ENCODE measurements at regions not wholly inside any gene's neighbourhood (a gene's known extent, or its start where the extent isn't known, plus 50 kb on each side); places are given as distances from the start of the nearest gene placed in this dataset.

DNA sequence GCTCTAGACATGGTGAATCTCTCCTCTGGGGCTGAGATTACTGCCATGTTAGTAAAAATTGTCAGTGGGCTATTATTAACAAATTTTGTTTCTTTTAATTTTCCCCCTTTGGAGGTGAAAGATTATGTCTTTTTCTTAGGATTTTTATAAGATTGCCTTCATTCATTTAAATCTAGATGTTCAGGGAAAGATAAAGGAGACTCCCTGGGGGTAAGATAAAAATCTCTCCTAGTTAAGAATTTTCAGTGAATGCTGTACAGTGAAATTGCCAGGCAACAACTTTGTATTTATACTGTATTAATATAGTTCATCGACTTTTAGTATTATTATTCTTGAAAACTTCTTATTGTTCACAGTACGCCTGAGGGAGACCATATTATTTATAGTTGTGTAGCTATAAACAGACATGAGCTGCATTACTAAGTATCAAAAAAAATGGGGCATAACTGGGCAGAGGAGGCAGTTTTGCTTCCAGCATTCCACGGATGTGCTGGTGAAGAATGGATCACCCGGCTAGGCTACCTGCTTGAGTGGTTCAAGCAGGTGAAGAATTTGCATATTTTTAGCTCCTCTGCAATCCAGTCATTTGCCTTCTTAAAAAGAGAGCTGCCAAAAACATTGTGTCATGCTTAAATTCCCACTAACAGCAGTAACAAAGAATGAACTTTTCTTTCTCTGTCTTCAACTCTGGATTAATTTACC is 552.1 kb downstream of the DNAJB9 start:
- H3K9me3 ChIP-seq, result no peaks in the 10 kb centered on the region
- intact Hi-C loops (cut with DNase I), result no loop called here
- H3K4me3 ChIP-seq, result no peak overlapping the region
- H3K36me3 ChIP-seq (replicated peaks in 1 of 2; ENCODE audit: insufficient read depth in 1 of 2, low read depth in 2 of 2), result no peaks in the 10 kb centered on the region
- no peak for ATAC-seq
- no peaks in the 10 kb centered on the region for H3K27me3 ChIP-seq
- no peak overlapping the region for H3K27ac ChIP-seq
- WGBS, 2 donors, result 82% methylated on average over 4 of the region's 4 CpGs
- DNase-seq, result no peak
- TF ChIP-seq, protein P1, sequence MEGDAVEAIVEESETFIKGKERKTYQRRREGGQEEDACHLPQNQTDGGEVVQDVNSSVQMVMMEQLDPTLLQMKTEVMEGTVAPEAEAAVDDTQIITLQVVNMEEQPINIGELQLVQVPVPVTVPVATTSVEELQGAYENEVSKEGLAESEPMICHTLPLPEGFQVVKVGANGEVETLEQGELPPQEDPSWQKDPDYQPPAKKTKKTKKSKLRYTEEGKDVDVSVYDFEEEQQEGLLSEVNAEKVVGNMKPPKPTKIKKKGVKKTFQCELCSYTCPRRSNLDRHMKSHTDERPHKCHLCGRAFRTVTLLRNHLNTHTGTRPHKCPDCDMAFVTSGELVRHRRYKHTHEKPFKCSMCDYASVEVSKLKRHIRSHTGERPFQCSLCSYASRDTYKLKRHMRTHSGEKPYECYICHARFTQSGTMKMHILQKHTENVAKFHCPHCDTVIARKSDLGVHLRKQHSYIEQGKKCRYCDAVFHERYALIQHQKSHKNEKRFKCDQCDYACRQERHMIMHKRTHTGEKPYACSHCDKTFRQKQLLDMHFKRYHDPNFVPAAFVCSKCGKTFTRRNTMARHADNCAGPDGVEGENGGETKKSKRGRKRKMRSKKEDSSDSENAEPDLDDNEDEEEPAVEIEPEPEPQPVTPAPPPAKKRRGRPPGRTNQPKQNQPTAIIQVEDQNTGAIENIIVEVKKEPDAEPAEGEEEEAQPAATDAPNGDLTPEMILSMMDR (IDR thresholded peaks at IDR 0.05), result no peak
- no peak for TF ChIP-seq POLR2A (IDR thresholded peaks at IDR 0.05)
- no peaks in the 10 kb centered on the region for H3K4me1 ChIP-seq

DNA sequence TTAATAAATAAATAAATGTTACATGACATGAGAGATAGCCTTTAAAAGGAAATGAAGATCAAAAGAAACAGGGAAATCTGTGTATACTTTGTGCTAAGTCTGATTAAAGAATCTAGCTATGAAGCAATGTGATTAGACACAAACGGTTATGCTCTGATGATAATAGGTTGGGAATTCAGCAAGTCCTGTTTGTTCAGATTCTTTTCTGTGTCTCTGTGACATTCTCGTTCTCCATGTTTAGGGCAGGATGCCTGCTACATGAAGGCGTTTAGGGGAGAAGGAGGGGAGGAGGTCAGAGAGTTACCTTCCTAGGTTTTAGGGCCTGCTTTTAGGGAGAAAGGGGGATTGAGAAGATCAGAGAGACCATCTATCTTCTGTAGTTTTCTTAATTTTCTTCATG is 555.3 kb downstream of the DNAJB9 start:
- WGBS, 2 donors, result 48 to 51% methylated on average over 3 of the region's 3 CpGs

DNA sequence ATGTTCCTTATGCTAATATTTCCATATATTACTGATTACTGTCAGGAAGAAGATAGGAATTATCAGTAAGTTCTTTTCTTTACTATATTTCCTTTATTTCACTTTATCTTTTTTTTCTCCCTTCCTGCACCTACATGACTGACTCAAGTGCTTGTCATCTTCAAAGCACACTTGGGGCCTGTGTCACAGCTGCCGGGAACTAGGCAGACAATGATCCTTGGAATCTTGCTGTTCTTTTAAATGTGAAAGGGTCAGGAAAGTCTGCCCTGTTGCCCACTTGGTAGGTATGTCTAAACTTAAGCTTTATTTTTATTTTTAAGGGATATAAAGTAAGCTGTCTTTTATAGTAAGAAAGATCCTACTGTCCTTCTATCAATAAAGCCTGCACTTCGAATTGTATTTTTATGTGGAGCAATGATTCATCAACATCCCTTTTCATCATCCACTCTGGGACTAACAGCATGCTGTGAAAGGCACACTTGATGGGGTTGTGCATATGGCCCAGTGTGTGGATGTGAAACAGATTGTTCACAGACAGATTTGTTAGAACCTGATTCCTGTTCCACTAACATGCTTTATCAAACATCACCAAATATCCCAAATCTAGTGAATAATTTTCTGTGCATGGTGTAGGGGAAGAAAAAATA is 556.9 kb downstream of the DNAJB9 start:
- DNase-seq (no peak), ATAC-seq (no peak)
- Histone ChIP-seq H3K27me3 (no peaks in the 10 kb centered on the region), H3K4me3 (no peak overlapping the region), H3K4me1 (no peaks in the 10 kb centered on the region), H3K9me3 (no peaks in the 10 kb centered on the region), H3K27ac (no peak overlapping the region), H3K36me3 (replicated peaks in 1 of 2; ENCODE audit: insufficient read depth in 1 of 2, low read depth in 2 of 2) (no peaks in the 10 kb centered on the region)
- WGBS, 2 donors, result 71 to 83% methylated on average over 2 of the region's 2 CpGs
- TF ChIP-seq POLR2A (IDR thresholded peaks at IDR 0.05), result no peak
- TF ChIP-seq, protein P1 (IDR thresholded peaks at IDR 0.05), result no peak
- intact Hi-C loops (cut with DNase I), result no loop called here

More for the DNA sequence above, 555.3 kb downstream of the DNAJB9 start:
- DNase-seq (no peak), ATAC-seq (no peak)
- H3K27me3 ChIP-seq, result no peaks in the 10 kb centered on the region
- intact Hi-C loops (cut with DNase I), result no loop called here
- no peak overlapping the region for H3K27ac ChIP-seq
- TF ChIP-seq POLR2A (IDR thresholded peaks at IDR 0.05), result no peak
- TF ChIP-seq, protein P1 (IDR thresholded peaks at IDR 0.05), result no peak
- H3K4me1 ChIP-seq, result no peaks in the 10 kb centered on the region
- no peaks in the 10 kb centered on the region for H3K36me3 ChIP-seq (replicated peaks in 1 of 2; ENCODE audit: insufficient read depth in 1 of 2, low read depth in 2 of 2)
- H3K4me3 ChIP-seq, result no peak overlapping the region
- no peaks in the 10 kb centered on the region for H3K9me3 ChIP-seq

DNA sequence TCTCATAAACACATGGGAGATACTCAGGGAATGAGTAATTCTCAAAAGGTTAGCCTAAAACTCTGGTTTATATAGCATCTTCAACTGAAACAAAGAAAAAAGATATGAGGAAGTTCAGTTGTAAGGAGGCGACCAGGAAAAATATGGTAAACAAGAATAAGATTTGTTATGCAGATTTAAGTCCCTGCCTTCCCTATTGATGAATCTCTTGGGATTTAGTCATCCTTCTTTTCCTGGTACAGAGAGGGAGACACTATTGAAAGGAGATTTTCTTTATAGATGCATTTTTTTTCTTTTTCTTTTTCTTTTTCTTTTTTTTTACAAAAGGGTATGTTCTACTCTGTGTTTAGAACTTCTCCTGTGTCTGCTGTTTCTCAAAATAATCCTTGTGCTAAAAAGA is 557.5 kb downstream of the DNAJB9 start:
- no peaks in the 10 kb centered on the region for H3K36me3 ChIP-seq (replicated peaks in 1 of 2; ENCODE audit: insufficient read depth in 1 of 2, low read depth in 2 of 2)
- TF ChIP-seq, protein P1 (IDR thresholded peaks at IDR 0.05), result no peak
- TF ChIP-seq POLR2A (IDR thresholded peaks at IDR 0.05), result no peak
- H3K27ac ChIP-seq, result no peak overlapping the region
- no peaks in the 10 kb centered on the region for H3K4me1 ChIP-seq
- H3K4me3 ChIP-seq, result no peak overlapping the region
- WGBS, 2 donors, result 70 to 77% methylated on average over 1 of the region's 1 CpG
- no peaks in the 10 kb centered on the region for H3K27me3 ChIP-seq
- ATAC-seq (no peak), DNase-seq (no peak)
- intact Hi-C loops (cut with DNase I), result no loop called here
- no peaks in the 10 kb centered on the region for H3K9me3 ChIP-seq

DNA sequence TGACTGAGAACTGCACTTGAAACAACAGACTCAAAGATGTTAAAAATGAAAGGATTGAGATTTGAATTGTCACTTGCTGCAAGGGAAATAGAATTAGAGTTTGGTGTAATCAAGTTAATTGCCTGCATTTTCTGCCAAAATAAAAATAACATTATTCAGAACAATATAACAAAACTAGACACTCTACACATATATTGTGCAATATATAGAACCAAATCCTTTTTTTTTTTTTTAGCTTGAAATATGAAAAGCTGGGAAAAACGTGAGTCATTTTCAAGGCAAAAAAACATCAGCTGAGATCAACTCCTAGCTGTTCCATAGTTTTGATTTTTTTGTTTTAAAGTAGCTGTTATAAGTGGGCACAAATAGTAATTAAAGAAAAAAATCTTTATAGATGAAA is 561.5 kb downstream of the DNAJB9 start:
- TF ChIP-seq, protein P1 (IDR thresholded peaks at IDR 0.05), result no peak
- TF ChIP-seq POLR2A (IDR thresholded peaks at IDR 0.05), result no peak
- H3K4me3 ChIP-seq, result no peak overlapping the region
- no peak overlapping the region for H3K27ac ChIP-seq
- no peaks in the 10 kb centered on the region for H3K4me1 ChIP-seq
- peaks cover 0 to 9% (median 0%) of the 10 kb centered on the region in 3 donors for H3K9me3 ChIP-seq
- WGBS, 2 donors, result 30 to 51% methylated on average over 1 of the region's 1 CpG
- intact Hi-C loops (cut with DNase I), result no loop called here
- H3K27me3 ChIP-seq, result no peaks in the 10 kb centered on the region
- ATAC-seq (no peak), DNase-seq (no peak)
- H3K36me3 ChIP-seq (replicated peaks in 1 of 2; ENCODE audit: insufficient read depth in 1 of 2, low read depth in 2 of 2), result no peaks in the 10 kb centered on the region

Data from body of pancreas (tissue), 4 donors.